ENCODE measurements at regions not wholly inside any gene's neighbourhood (a gene's known extent, or its start where the extent isn't known, plus 50 kb on each side); places are given as distances from the start of the nearest gene placed in this dataset.

DNA sequence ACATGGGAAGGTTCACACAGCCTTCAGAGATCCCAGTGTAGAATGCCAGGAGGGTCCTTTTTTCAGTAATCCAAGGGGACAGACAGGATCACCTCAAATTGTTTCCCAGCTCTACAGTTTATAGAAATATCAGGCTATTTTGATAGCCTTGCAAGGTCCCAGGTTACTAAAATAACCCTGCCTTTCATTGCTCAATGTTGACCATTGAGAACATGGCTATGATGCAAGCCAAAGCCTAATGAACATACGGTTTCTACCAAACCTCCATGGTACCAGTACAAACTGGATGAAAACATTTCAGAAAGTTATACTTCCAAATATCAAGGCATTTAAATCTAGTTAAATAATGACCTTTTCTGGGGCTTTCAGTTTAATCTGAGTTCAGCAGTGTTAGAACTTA, 151.5 kb downstream of the PLS3 start (continued):
- TF ChIP-seq, protein P1, sequence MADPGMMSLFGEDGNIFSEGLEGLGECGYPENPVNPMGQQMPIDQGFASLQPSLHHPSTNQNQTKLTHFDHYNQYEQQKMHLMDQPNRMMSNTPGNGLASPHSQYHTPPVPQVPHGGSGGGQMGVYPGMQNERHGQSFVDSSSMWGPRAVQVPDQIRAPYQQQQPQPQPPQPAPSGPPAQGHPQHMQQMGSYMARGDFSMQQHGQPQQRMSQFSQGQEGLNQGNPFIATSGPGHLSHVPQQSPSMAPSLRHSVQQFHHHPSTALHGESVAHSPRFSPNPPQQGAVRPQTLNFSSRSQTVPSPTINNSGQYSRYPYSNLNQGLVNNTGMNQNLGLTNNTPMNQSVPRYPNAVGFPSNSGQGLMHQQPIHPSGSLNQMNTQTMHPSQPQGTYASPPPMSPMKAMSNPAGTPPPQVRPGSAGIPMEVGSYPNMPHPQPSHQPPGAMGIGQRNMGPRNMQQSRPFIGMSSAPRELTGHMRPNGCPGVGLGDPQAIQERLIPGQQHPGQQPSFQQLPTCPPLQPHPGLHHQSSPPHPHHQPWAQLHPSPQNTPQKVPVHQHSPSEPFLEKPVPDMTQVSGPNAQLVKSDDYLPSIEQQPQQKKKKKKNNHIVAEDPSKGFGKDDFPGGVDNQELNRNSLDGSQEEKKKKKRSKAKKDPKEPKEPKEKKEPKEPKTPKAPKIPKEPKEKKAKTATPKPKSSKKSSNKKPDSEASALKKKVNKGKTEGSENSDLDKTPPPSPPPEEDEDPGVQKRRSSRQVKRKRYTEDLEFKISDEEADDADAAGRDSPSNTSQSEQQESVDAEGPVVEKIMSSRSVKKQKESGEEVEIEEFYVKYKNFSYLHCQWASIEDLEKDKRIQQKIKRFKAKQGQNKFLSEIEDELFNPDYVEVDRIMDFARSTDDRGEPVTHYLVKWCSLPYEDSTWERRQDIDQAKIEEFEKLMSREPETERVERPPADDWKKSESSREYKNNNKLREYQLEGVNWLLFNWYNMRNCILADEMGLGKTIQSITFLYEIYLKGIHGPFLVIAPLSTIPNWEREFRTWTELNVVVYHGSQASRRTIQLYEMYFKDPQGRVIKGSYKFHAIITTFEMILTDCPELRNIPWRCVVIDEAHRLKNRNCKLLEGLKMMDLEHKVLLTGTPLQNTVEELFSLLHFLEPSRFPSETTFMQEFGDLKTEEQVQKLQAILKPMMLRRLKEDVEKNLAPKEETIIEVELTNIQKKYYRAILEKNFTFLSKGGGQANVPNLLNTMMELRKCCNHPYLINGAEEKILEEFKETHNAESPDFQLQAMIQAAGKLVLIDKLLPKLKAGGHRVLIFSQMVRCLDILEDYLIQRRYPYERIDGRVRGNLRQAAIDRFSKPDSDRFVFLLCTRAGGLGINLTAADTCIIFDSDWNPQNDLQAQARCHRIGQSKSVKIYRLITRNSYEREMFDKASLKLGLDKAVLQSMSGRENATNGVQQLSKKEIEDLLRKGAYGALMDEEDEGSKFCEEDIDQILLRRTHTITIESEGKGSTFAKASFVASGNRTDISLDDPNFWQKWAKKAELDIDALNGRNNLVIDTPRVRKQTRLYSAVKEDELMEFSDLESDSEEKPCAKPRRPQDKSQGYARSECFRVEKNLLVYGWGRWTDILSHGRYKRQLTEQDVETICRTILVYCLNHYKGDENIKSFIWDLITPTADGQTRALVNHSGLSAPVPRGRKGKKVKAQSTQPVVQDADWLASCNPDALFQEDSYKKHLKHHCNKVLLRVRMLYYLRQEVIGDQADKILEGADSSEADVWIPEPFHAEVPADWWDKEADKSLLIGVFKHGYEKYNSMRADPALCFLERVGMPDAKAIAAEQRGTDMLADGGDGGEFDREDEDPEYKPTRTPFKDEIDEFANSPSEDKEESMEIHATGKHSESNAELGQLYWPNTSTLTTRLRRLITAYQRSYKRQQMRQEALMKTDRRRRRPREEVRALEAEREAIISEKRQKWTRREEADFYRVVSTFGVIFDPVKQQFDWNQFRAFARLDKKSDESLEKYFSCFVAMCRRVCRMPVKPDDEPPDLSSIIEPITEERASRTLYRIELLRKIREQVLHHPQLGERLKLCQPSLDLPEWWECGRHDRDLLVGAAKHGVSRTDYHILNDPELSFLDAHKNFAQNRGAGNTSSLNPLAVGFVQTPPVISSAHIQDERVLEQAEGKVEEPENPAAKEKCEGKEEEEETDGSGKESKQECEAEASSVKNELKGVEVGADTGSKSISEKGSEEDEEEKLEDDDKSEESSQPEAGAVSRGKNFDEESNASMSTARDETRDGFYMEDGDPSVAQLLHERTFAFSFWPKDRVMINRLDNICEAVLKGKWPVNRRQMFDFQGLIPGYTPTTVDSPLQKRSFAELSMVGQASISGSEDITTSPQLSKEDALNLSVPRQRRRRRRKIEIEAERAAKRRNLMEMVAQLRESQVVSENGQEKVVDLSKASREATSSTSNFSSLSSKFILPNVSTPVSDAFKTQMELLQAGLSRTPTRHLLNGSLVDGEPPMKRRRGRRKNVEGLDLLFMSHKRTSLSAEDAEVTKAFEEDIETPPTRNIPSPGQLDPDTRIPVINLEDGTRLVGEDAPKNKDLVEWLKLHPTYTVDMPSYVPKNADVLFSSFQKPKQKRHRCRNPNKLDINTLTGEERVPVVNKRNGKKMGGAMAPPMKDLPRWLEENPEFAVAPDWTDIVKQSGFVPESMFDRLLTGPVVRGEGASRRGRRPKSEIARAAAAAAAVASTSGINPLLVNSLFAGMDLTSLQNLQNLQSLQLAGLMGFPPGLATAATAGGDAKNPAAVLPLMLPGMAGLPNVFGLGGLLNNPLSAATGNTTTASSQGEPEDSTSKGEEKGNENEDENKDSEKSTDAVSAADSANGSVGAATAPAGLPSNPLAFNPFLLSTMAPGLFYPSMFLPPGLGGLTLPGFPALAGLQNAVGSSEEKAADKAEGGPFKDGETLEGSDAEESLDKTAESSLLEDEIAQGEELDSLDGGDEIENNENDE (IDR thresholded peaks at IDR 0.05; ENCODE audit: insufficient replicate concordance, low read length), result no peak
- no peak for TF ChIP-seq JUN (IDR thresholded peaks at IDR 0.05; ENCODE audit: low read depth, low read length)
- TF ChIP-seq, protein P2, sequence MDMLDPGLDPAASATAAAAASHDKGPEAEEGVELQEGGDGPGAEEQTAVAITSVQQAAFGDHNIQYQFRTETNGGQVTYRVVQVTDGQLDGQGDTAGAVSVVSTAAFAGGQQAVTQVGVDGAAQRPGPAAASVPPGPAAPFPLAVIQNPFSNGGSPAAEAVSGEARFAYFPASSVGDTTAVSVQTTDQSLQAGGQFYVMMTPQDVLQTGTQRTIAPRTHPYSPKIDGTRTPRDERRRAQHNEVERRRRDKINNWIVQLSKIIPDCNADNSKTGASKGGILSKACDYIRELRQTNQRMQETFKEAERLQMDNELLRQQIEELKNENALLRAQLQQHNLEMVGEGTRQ (IDR thresholded peaks at IDR 0.05; ENCODE audit: low read length), result no peak
- TF ChIP-seq MAX (IDR thresholded peaks at IDR 0.05), result no peak
- TF ChIP-seq EZH2 (IDR thresholded peaks at IDR 0.05; ENCODE audit: low read depth, low read length, severe bottlenecking), result no peak
- no peak for TF ChIP-seq CHD2 (IDR thresholded peaks at IDR 0.05; ENCODE audit: low read length)
- TF ChIP-seq JUND (IDR thresholded peaks at IDR 0.05; ENCODE audit: low read length), result no peak
- TF ChIP-seq NANOG (IDR thresholded peaks at IDR 0.05; ENCODE audit: insufficient read depth, low read depth, low read length, poor library complexity, severe bottlenecking), result no peak
- no peak for TF ChIP-seq MAFK (IDR thresholded peaks at IDR 0.05; ENCODE audit: low read depth, low read length)
- TF ChIP-seq ASH2L (IDR thresholded peaks at IDR 0.05; ENCODE audit: low read length), result no peak
- TF ChIP-seq BRCA1 (IDR thresholded peaks at IDR 0.05; ENCODE audit: low read depth, low read length), result no peak
